Nephron (organoid): ENCODE measurements at regions not wholly inside any gene's neighbourhood (a gene's known extent, or its start where the extent isn't known, plus 50 kb on each side); places are given as distances from the start of the nearest gene placed in this dataset.

Experiments
- H3K27ac Mint-ChIP-seq, 3 experiments: 2 replicates each; pipeline ENCODE4 v1.8.0; 2020; ENCODE audit warnings: mixed read lengths in 3 of 3, mild to moderate bottlenecking in 2 of 3, moderate library complexity in 1 of 3
- H3K27me3 Mint-ChIP-seq: 2 replicates; pipeline ENCODE4 v1.8.0; 2021; ENCODE audit warnings: low read depth, mild to moderate bottlenecking, moderate library complexity, mixed read lengths
- H3K36me3 Mint-ChIP-seq: 2 replicates; pipeline ENCODE4 v1.8.0; 2020; ENCODE audit warnings: low read depth, mixed read lengths
- H3K4me1 Mint-ChIP-seq: 2 replicates; pipeline ENCODE4 v1.8.0; 2020; ENCODE audit warnings: mixed read lengths
- H3K4me3 Mint-ChIP-seq, 3 experiments: 2 replicates each; pipeline ENCODE4 v1.8.0; 2020; ENCODE audit warnings: mild to moderate bottlenecking in 3 of 3, mixed read lengths in 3 of 3, moderate library complexity in 2 of 3
- H3K9me3 Mint-ChIP-seq: 2 replicates; pipeline ENCODE4 v1.8.0; 2020; ENCODE audit warnings: mixed read lengths
- TF ChIP-seq, protein P1 (sequence below), 3 experiments: fragments of 200-600 bp; sonication (generic); IDR thresholded peaks; one replicate each; pipeline ENCODE4 v1.5.0; 2021; ENCODE audit warnings: antibody characterized with exemption in 3 of 3; ENCODE audit not compliant: unreplicated experiment in 3 of 3

DNA sequence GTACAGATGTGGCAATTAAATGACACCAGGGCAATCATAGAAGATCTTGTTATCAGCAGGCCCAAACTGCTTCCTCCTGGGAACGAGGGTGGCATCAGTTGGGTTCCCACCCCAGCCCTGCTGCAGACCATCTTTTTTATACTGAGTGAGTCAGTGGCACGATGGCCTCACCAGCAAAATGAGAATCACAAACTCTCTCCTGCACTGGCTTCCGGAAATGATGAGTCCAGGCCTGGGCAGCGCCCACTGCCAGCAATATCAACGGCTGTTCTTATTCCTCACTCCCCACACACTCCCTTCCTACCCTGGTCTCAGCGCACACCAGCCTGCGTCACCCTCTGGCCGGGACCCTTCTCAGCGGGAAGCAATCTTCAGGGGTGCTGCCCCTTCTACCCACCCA is 340.3 kb downstream of the FOXL1 start:
- Mint-ChIP-seq H3K27ac (peak overlapping the region; percentile 76 to 90 (median 86)), H3K27me3 (peaks cover 57% of the 10 kb centered on the region), H3K4me3 (peak overlapping the region in 2 of 3 experiments; percentile 42 to 59), H3K4me1 (peaks cover 43% of the 10 kb centered on the region), H3K36me3 (peaks cover 3% of the 10 kb centered on the region), H3K9me3 (peaks cover 8% of the 10 kb centered on the region)
- TF ChIP-seq, protein P1, sequence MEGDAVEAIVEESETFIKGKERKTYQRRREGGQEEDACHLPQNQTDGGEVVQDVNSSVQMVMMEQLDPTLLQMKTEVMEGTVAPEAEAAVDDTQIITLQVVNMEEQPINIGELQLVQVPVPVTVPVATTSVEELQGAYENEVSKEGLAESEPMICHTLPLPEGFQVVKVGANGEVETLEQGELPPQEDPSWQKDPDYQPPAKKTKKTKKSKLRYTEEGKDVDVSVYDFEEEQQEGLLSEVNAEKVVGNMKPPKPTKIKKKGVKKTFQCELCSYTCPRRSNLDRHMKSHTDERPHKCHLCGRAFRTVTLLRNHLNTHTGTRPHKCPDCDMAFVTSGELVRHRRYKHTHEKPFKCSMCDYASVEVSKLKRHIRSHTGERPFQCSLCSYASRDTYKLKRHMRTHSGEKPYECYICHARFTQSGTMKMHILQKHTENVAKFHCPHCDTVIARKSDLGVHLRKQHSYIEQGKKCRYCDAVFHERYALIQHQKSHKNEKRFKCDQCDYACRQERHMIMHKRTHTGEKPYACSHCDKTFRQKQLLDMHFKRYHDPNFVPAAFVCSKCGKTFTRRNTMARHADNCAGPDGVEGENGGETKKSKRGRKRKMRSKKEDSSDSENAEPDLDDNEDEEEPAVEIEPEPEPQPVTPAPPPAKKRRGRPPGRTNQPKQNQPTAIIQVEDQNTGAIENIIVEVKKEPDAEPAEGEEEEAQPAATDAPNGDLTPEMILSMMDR (IDR thresholded peaks at IDR 0.05; ENCODE audit: unreplicated experiment in 3 of 3): no peak

DNA sequence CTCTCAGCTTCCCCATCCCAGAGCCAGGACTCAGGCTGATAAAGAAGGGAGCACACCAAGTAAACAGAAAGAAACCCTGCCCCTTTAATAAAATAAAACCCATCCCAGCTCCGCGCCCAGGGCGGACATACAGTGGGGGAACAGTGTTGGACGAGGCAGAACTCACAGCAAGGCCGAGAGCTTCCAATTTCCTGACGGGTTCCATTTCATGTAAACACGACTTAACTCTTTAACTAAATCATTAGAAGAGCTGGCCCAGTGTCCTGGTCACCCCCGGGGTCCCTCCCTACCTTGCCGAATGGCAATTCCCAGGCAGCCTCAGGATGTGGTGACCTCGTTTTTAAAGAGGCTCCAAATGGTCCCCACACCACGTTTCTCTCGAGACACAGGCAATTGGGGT is 340.7 kb downstream of the FOXL1 start:
- Mint-ChIP-seq H3K27ac (peak overlapping the region; percentile 76 to 90 (median 86)), H3K4me3 (peak overlapping the region; percentile 24 to 59 (median 42)), H3K4me1 (peaks cover 47% of the 10 kb centered on the region), H3K27me3 (peaks cover 60% of the 10 kb centered on the region), H3K9me3 (peaks cover 8% of the 10 kb centered on the region), H3K36me3 (peaks cover 3% of the 10 kb centered on the region)
- TF ChIP-seq, protein P1 (IDR thresholded peaks at IDR 0.05; ENCODE audit: unreplicated experiment in 3 of 3): no peak

DNA sequence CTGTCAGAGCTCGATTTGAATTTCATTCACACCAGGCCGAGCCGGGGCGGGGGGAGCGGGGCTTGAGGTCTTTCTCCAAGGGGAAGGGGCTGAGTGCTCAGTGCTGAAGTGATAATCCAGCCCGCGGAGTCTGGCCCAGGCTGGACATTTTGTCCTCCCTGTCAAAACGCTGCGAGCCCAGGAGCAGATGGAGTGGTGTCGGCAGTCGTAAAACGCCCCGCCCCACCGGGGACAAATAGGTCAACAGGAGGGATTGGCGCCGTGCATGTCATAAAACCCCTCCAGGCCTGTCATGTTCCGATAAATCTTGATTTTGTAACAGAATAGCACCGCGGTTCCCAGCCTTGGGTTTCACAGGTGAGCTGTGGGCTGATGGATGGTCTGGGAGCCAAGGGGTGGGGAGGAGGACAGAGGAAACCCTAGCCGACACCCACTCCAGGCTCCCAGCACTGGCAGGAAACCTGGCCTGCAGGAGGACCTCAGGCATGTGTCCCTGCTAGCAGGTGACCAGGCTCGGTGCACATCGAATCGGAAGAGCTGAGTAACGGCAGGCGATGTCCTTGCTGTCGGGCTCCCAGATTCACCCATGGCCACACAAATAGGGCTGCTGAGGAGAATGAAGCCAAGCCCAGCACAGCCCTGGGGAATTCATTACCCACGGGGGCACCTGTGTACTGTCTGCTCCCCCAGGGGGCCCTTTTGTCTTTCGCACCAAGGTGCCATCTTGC is 341.4 kb downstream of the FOXL1 start:
- peaks cover 3% of the 10 kb centered on the region for H3K36me3 Mint-ChIP-seq
- TF ChIP-seq, protein P1 (IDR thresholded peaks at IDR 0.05; ENCODE audit: unreplicated experiment in 3 of 3): no peak
- H3K27ac Mint-ChIP-seq: peak overlapping the region; percentile 76 to 90 (median 86)
- peak overlapping the region in 1 of 3 experiments; percentile 42 for H3K4me3 Mint-ChIP-seq
- H3K4me1 Mint-ChIP-seq: peaks cover 52% of the 10 kb centered on the region
- H3K27me3 Mint-ChIP-seq: peaks cover 67% of the 10 kb centered on the region
- H3K9me3 Mint-ChIP-seq: peaks cover 8% of the 10 kb centered on the region

DNA sequence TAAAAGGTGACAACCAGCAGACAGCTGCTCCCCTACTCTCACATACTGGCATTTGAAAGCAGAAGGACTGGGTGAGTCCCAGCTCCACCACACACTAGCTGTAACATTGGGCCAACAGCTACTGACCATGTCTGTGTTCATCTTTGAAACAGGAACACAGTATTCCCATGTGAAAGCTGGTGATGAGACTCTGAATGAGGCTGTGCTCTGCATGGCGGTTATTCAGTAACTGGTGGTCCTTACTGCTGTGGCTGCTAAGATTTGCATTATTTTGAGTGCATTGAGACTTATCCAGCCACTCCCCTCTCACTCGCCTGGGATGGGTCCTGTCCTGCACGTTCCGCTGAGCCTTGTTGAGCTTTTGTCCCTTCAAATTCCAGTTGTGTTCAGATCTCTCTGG is 342.9 kb downstream of the FOXL1 start:
- H3K27me3 Mint-ChIP-seq: peaks cover 71% of the 10 kb centered on the region
- TF ChIP-seq, protein P1 (IDR thresholded peaks at IDR 0.05; ENCODE audit: unreplicated experiment in 3 of 3): no peak
- peaks cover 3% of the 10 kb centered on the region for H3K36me3 Mint-ChIP-seq
- H3K4me3 Mint-ChIP-seq: no peak overlapping the region
- peaks cover 55% of the 10 kb centered on the region for H3K4me1 Mint-ChIP-seq
- peak overlapping the region in 2 of 3 experiments; percentile 24 to 70 for H3K27ac Mint-ChIP-seq
- H3K9me3 Mint-ChIP-seq: peaks cover 8% of the 10 kb centered on the region

DNA sequence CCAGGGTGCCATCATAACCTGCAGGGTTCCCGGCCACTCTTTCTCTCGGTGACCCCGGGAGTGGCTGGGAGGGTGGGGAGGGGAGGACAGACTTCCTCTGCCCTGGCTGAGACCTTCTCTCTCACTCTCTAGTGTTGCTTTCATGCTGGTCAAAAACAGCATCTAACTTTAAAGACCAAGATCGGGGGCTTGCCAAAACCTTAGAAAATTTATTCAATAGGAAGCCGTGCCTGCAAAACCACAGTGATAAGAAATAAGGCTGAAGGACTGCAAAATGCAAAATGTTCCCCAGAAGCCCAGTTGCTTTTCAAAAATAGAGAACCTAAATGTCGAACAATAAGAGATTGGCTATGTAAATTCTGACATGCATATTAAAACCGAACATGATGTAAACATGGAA is 344.0 kb downstream of the FOXL1 start:
- Mint-ChIP-seq H3K4me3 (no peak overlapping the region), H3K36me3 (peaks cover 3% of the 10 kb centered on the region), H3K27me3 (peaks cover 67% of the 10 kb centered on the region), H3K9me3 (peaks cover 8% of the 10 kb centered on the region), H3K27ac (peak overlapping the region; percentile 24 to 84 (median 70)), H3K4me1 (peaks cover 57% of the 10 kb centered on the region)
- TF ChIP-seq, protein P1 (IDR thresholded peaks at IDR 0.05; ENCODE audit: unreplicated experiment in 3 of 3): no peak

DNA sequence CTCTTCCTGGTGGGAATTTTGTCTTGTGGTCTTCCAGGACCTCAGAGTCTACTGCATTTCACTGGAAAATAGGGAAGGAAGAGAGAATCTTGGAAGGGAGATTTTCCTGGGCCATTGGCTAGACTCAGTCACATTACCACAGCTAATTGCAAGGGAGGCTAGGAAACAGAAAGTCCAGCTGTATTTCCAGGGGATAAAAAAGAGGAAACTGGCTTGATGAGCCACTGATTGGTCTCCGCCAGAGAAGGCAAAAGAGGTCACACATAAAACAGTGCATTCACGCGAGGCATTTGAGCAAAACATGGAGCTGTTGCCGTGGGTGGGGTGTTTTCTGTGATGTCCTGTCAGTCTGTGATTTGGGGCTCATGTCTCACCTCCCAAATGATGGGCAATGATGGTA is 345.3 kb downstream of the FOXL1 start:
- Mint-ChIP-seq H3K27ac (peak overlapping the region in 2 of 3 experiments; percentile 67 to 81), H3K36me3 (peaks cover 3% of the 10 kb centered on the region), H3K9me3 (peaks cover 8% of the 10 kb centered on the region), H3K4me1 (peaks cover 56% of the 10 kb centered on the region), H3K27me3 (peaks cover 65% of the 10 kb centered on the region), H3K4me3 (no peak overlapping the region)
- TF ChIP-seq, protein P1 (IDR thresholded peaks at IDR 0.05; ENCODE audit: unreplicated experiment in 3 of 3): no peak
